H1 (cell line): ENCODE measurements at regions not wholly inside any gene's neighbourhood (a gene's known extent, or its start where the extent isn't known, plus 50 kb on each side); places are given as distances from the start of the nearest gene placed in this dataset.

Source experiments
- CTCF ChIA-PET: fragments of 300-600 bp; sonication (Branson Sonifier 250); formaldehyde crosslinking; loops from one replicate; lab custom pipeline; 2021; ENCODE audit not compliant: partially characterized antibody; lab: Charles Lee
- POLR2A ChIA-PET: fragments of 300-600 bp; sonication (Branson Sonifier 250); formaldehyde crosslinking; loops from one replicate; lab custom pipeline; 2021; ENCODE audit warnings: inconsistent platforms; ENCODE audit not compliant: partially characterized antibody; lab: Charles Lee
- DNase-seq, 2 experiments: peaks; one replicate each; pipeline versions ENCODE4 v3.0.0 to v3.0.0-alpha.2; 2010 to 2022; ENCODE audit warnings: low spot score in 2 of 2, low read depth in 1 of 2, mixed read lengths in 1 of 2
- FAIRE-seq: peaks from 2 replicates; lab custom pipeline; 2011; peaks lifted over from hg19 to GRCh38; lab: Jason Lieb, UNC
- H2AFZ ChIP-seq: 2 replicates; pipeline ENCODE4 v1.8.1; 2012; ENCODE audit warnings: low read length, inconsistent platforms
- H2AK5ac ChIP-seq: 2 replicates; pipeline ENCODE4 v1.6.1; 2013; ENCODE audit warnings: low read depth, low read length
- H2BK120ac ChIP-seq: replicated peaks from 2 replicates; pipeline ENCODE3; 2013; ENCODE audit warnings: low read depth, low read length, inconsistent platforms
- H2BK12ac ChIP-seq: 2 replicates; pipeline ENCODE4 v1.6.1; 2013; ENCODE audit warnings: low read depth, low read length
- H2BK15ac ChIP-seq: 2 replicates; pipeline ENCODE4 v1.6.1; 2013; ENCODE audit warnings: low read length
- H2BK20ac ChIP-seq: 2 replicates; pipeline ENCODE4 v1.6.1; 2013; ENCODE audit warnings: low read length
- H2BK5ac ChIP-seq: 2 replicates; pipeline ENCODE4 v1.6.1; 2013; ENCODE audit warnings: low read depth, low read length
- H3K14ac ChIP-seq: 2 replicates; pipeline ENCODE4 v1.6.1; 2013; ENCODE audit warnings: inconsistent platforms; ENCODE audit not compliant: insufficient read length
- H3K18ac ChIP-seq: 2 replicates; pipeline ENCODE4 v1.6.1; 2013; ENCODE audit warnings: low read length; ENCODE audit errors: extremely low read depth
- H3K23ac ChIP-seq: 2 replicates; pipeline ENCODE4 v1.6.1; 2013; ENCODE audit warnings: inconsistent platforms; ENCODE audit not compliant: insufficient read length
- H3K23me2 ChIP-seq: 2 replicates; pipeline ENCODE4 v1.6.1; 2013; ENCODE audit warnings: low read depth, low read length
- H3K27ac ChIP-seq: 2 replicates; pipeline ENCODE4 v1.6.1; 2011; ENCODE audit warnings: low read depth, low read length, inconsistent platforms
- H3K27me3 ChIP-seq, 4 experiments: replicated peaks in 1 of 4; 1 replicate in 1 of 4; 2 replicates in 3 of 4; pipeline versions ENCODE4 v1.6.1 to v1.8.1; 2011 to 2013; ENCODE audit warnings: low read length in 3 of 4, mild to moderate bottlenecking in 3 of 4, inconsistent platforms in 2 of 4, mixed read lengths in 2 of 4, moderate library complexity in 1 of 4; ENCODE audit not compliant: control insufficient read depth in 3 of 4, insufficient read depth in 3 of 4; ENCODE audit errors: extremely low read depth in 1 of 4
- H3K36me3 ChIP-seq, 4 experiments: 2 replicates each; pipeline versions ENCODE4 v1.6.1 to v1.8.1; 2011 to 2013; ENCODE audit warnings: mild to moderate bottlenecking in 4 of 4, low read length in 3 of 4, moderate library complexity in 2 of 4, control low read depth in 1 of 4, inconsistent platforms in 1 of 4; ENCODE audit not compliant: insufficient read depth in 4 of 4, control insufficient read depth in 2 of 4
- H3K4ac ChIP-seq: replicated peaks from 2 replicates; pipeline ENCODE3; 2013; ENCODE audit warnings: low read length, low read depth, mixed read lengths, inconsistent platforms; ENCODE audit not compliant: insufficient read length
- H3K4me1 ChIP-seq, 4 experiments: replicated peaks in 1 of 4; 1 replicate in 1 of 4; 2 replicates in 3 of 4; pipeline versions ENCODE4 v1.6.1 to v1.8.1; 2011 to 2013; ENCODE audit warnings: low read length in 3 of 4, inconsistent platforms in 2 of 4, mixed read lengths in 1 of 4; ENCODE audit not compliant: insufficient read depth in 4 of 4, control insufficient read depth in 3 of 4
- H3K4me2 ChIP-seq, 2 experiments: 2 replicates each; pipeline versions ENCODE4 v1.6.1 to v1.8.1; 2011 to 2013; ENCODE audit warnings: low read depth in 2 of 2, low read length in 2 of 2, control low read depth in 1 of 2, inconsistent platforms in 1 of 2, mild to moderate bottlenecking in 1 of 2; ENCODE audit not compliant: insufficient read depth in 1 of 2
- H3K4me3 ChIP-seq, 4 experiments: fragments of 200-600, 300-600 bp in 1 of 4; sonication (generic), shearing (Covaris generic), sonication (Bioruptor Twin) in 1 of 4; 2 replicates each; pipeline versions ENCODE4 v1.5.1 to v1.8.1; 2011 to 2016; ENCODE audit warnings: low read length in 4 of 4, low read depth in 3 of 4, control low read depth in 2 of 4, inconsistent platforms in 2 of 4, mild to moderate bottlenecking in 2 of 4, mixed read lengths in 1 of 4, moderate library complexity in 1 of 4; ENCODE audit not compliant: insufficient read depth in 2 of 4; ENCODE audit errors: extremely low read depth in 1 of 4
- H3K56ac ChIP-seq: replicated peaks from 2 replicates; pipeline ENCODE3; 2013; ENCODE audit warnings: low read depth, mild to moderate bottlenecking, mixed read lengths, low read length, inconsistent platforms; ENCODE audit not compliant: insufficient read length
- H3K79me1 ChIP-seq: 2 replicates; pipeline ENCODE4 v1.6.1; 2013; ENCODE audit warnings: low read depth, low read length, control low read depth
- H3K79me2 ChIP-seq, 2 experiments: 2 replicates each; pipeline versions ENCODE4 v1.6.1 to v1.8.1; 2012 to 2013; ENCODE audit warnings: low read length in 2 of 2, mild to moderate bottlenecking in 2 of 2, inconsistent platforms in 1 of 2; ENCODE audit not compliant: insufficient read depth in 2 of 2, control insufficient read depth in 1 of 2
- H3K9ac ChIP-seq, 4 experiments: replicated peaks in 1 of 4; 1 replicate in 1 of 4; 2 replicates in 3 of 4; pipeline versions ENCODE4 v1.6.1 to v1.8.1; 2011 to 2013; ENCODE audit warnings: low read depth in 3 of 4, low read length in 3 of 4, control low read depth in 2 of 4, mild to moderate bottlenecking in 2 of 4, moderate library complexity in 2 of 4, inconsistent platforms in 1 of 4; ENCODE audit errors: extremely low read depth in 1 of 4
- H3K9me3 ChIP-seq, 2 experiments: 2 replicates each; pipeline versions ENCODE4 v1.6.1 to v1.8.1; 2012 to 2013; ENCODE audit warnings: mild to moderate bottlenecking in 2 of 2, moderate library complexity in 2 of 2, control low read depth in 1 of 2, inconsistent platforms in 1 of 2, low read depth in 1 of 2, low read length in 1 of 2, mixed read lengths in 1 of 2; ENCODE audit not compliant: insufficient read depth in 2 of 2
- H4K20me1 ChIP-seq, 2 experiments: replicated peaks in 1 of 2; 2 replicates each; pipeline versions ENCODE3 to v1.8.1; 2011 to 2013; ENCODE audit warnings: inconsistent platforms in 2 of 2, low read length in 2 of 2, mild to moderate bottlenecking in 1 of 2; ENCODE audit not compliant: insufficient read depth in 2 of 2, control insufficient read depth in 1 of 2
- H4K5ac ChIP-seq: 2 replicates; pipeline ENCODE4 v1.6.1; 2013; ENCODE audit warnings: low read length, low read depth, mixed read lengths, inconsistent platforms; ENCODE audit not compliant: insufficient read length
- H4K8ac ChIP-seq: 2 replicates; pipeline ENCODE4 v1.8.0; 2013; ENCODE audit warnings: mild to moderate bottlenecking, moderate library complexity, low read length, inconsistent platforms; ENCODE audit not compliant: insufficient read depth; ENCODE audit errors: extremely low read depth
- H4K91ac ChIP-seq: replicated peaks from 2 replicates; pipeline ENCODE3; 2013; ENCODE audit warnings: low read length, mixed read lengths, inconsistent platforms; ENCODE audit not compliant: insufficient read length
- WGBS, 2 experiments: shearing (Covaris generic) in 1 of 2; methylation state at CpG; one replicate each; pipeline versions ENCODE4 v1.1.6 to v1.1.7; 2013 to 2015; ENCODE audit warnings: low lambda C conversion rate in 2 of 2, mixed read lengths in 2 of 2, inconsistent platforms in 1 of 2, low coverage in 1 of 2, missing lambda C conversion rate in 1 of 2; ENCODE audit not compliant: insufficient replicate concordance in 2 of 2, insufficient coverage in 1 of 2, insufficient read length in 1 of 2; ENCODE audit errors: extremely low coverage in 1 of 2, missing lambda C conversion rate in 1 of 2; 5-methylcytosine and 5-hydroxymethylcytosine counted together
- TF ChIP-seq, protein P1 (sequence below): fragments of 300-600 bp; sonication (generic); IDR thresholded peaks from 2 replicates; pipeline ENCODE4 v1.7.1; 2012; ENCODE audit warnings: low read length, moderate library complexity, mild to moderate bottlenecking, inconsistent platforms; ENCODE audit not compliant: insufficient replicate concordance

GRCh38 chr16:64440005-64440404, 681.9 kb downstream of the CDH11 start:
- ChIA-PET POLR2A (no interaction called here), CTCF (no interaction called here)
- Histone ChIP-seq H3K4me1 (peaks cover 0 to under 1% (median under 1%) of the 10 kb centered on the region in 4 experiments; a peak in 3 of 7 replicates), H3K4me3 (no peak overlapping the region), H3K56ac (no peak overlapping the region), H4K8ac (no peak overlapping the region), H3K18ac (no peak overlapping the region), H4K5ac (no peak overlapping the region), H2AFZ (no peak overlapping the region), H3K9me3 (no peaks in the 10 kb centered on the region), H2AK5ac (no peak overlapping the region), H3K4ac (no peak overlapping the region), H3K79me2 (no peaks in the 10 kb centered on the region), H3K79me1 (no peaks in the 10 kb centered on the region), H3K27ac (no peak overlapping the region), H3K14ac (no peak overlapping the region), H3K23ac (no peak overlapping the region), H2BK20ac (no peak overlapping the region), H2BK15ac (no peak overlapping the region), H2BK120ac (no peak overlapping the region), H3K9ac (no peak overlapping the region), H3K23me2 (no peaks in the 10 kb centered on the region), H2BK5ac (no peak overlapping the region), H3K4me2 (no peak overlapping the region), H4K20me1 (no peaks in the 10 kb centered on the region), H3K36me3 (no peaks in the 10 kb centered on the region), H2BK12ac (no peak overlapping the region), H4K91ac (no peak overlapping the region), H3K27me3 (no peaks in the 10 kb centered on the region)
- FAIRE-seq (no peak), DNase-seq (no peak)
- 80% methylated on average over 5 of the region's 5 CpGs; no CpG with 5 or more reads in 1 of the 2 experiments for WGBS, 2 experiments
- TF ChIP-seq, protein P1, sequence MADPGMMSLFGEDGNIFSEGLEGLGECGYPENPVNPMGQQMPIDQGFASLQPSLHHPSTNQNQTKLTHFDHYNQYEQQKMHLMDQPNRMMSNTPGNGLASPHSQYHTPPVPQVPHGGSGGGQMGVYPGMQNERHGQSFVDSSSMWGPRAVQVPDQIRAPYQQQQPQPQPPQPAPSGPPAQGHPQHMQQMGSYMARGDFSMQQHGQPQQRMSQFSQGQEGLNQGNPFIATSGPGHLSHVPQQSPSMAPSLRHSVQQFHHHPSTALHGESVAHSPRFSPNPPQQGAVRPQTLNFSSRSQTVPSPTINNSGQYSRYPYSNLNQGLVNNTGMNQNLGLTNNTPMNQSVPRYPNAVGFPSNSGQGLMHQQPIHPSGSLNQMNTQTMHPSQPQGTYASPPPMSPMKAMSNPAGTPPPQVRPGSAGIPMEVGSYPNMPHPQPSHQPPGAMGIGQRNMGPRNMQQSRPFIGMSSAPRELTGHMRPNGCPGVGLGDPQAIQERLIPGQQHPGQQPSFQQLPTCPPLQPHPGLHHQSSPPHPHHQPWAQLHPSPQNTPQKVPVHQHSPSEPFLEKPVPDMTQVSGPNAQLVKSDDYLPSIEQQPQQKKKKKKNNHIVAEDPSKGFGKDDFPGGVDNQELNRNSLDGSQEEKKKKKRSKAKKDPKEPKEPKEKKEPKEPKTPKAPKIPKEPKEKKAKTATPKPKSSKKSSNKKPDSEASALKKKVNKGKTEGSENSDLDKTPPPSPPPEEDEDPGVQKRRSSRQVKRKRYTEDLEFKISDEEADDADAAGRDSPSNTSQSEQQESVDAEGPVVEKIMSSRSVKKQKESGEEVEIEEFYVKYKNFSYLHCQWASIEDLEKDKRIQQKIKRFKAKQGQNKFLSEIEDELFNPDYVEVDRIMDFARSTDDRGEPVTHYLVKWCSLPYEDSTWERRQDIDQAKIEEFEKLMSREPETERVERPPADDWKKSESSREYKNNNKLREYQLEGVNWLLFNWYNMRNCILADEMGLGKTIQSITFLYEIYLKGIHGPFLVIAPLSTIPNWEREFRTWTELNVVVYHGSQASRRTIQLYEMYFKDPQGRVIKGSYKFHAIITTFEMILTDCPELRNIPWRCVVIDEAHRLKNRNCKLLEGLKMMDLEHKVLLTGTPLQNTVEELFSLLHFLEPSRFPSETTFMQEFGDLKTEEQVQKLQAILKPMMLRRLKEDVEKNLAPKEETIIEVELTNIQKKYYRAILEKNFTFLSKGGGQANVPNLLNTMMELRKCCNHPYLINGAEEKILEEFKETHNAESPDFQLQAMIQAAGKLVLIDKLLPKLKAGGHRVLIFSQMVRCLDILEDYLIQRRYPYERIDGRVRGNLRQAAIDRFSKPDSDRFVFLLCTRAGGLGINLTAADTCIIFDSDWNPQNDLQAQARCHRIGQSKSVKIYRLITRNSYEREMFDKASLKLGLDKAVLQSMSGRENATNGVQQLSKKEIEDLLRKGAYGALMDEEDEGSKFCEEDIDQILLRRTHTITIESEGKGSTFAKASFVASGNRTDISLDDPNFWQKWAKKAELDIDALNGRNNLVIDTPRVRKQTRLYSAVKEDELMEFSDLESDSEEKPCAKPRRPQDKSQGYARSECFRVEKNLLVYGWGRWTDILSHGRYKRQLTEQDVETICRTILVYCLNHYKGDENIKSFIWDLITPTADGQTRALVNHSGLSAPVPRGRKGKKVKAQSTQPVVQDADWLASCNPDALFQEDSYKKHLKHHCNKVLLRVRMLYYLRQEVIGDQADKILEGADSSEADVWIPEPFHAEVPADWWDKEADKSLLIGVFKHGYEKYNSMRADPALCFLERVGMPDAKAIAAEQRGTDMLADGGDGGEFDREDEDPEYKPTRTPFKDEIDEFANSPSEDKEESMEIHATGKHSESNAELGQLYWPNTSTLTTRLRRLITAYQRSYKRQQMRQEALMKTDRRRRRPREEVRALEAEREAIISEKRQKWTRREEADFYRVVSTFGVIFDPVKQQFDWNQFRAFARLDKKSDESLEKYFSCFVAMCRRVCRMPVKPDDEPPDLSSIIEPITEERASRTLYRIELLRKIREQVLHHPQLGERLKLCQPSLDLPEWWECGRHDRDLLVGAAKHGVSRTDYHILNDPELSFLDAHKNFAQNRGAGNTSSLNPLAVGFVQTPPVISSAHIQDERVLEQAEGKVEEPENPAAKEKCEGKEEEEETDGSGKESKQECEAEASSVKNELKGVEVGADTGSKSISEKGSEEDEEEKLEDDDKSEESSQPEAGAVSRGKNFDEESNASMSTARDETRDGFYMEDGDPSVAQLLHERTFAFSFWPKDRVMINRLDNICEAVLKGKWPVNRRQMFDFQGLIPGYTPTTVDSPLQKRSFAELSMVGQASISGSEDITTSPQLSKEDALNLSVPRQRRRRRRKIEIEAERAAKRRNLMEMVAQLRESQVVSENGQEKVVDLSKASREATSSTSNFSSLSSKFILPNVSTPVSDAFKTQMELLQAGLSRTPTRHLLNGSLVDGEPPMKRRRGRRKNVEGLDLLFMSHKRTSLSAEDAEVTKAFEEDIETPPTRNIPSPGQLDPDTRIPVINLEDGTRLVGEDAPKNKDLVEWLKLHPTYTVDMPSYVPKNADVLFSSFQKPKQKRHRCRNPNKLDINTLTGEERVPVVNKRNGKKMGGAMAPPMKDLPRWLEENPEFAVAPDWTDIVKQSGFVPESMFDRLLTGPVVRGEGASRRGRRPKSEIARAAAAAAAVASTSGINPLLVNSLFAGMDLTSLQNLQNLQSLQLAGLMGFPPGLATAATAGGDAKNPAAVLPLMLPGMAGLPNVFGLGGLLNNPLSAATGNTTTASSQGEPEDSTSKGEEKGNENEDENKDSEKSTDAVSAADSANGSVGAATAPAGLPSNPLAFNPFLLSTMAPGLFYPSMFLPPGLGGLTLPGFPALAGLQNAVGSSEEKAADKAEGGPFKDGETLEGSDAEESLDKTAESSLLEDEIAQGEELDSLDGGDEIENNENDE = no peak
